Activated CD4-positive, alpha-beta memory T cell treated with anti-CD3 and anti-CD28 coated beads for 36 hours (primary cell): ENCODE measurements at regions not wholly inside any gene's neighbourhood (a gene's known extent, or its start where the extent isn't known, plus 50 kb on each side); places are given as distances from the start of the nearest gene placed in this dataset.
"Not testable (repeated sequence)": the region's sequence is repeated elsewhere in the genome, so short reads cannot be mapped to it uniquely, and the experiment has no call there.

Experiments used
- CTCF ChIA-PET: fragments of 350-600 bp; sonication (Branson Sonifier 250); formaldehyde crosslinking; loops from one replicate; lab custom pipeline; 2021; ENCODE audit warnings: antibody characterized with exemption, inconsistent platforms; lab: Charles Lee
- POLR2A ChIA-PET: fragments of 350-600 bp; sonication (Branson Sonifier 250); formaldehyde crosslinking; loops from one replicate; lab custom pipeline; 2021; ENCODE audit warnings: antibody characterized with exemption; lab: Charles Lee
- DNase-seq: peaks from one replicate; pipeline ENCODE4 v3.0.0-alpha.2; 2020
- H3K27ac Mint-ChIP-seq: one replicate; pipeline ENCODE4 v1.8.0; 2021; ENCODE audit warnings: mixed read lengths
- H3K27me3 Mint-ChIP-seq: one replicate; pipeline ENCODE4 v1.8.0; 2021; ENCODE audit warnings: mixed read lengths
- H3K36me3 Mint-ChIP-seq: one replicate; pipeline ENCODE4 v1.8.0; 2021; ENCODE audit warnings: mixed read lengths
- H3K4me1 Mint-ChIP-seq: one replicate; pipeline ENCODE4 v1.8.0; 2021; ENCODE audit warnings: low read depth, mixed read lengths
- H3K4me3 Mint-ChIP-seq: one replicate; pipeline ENCODE4 v1.8.0; 2021; ENCODE audit warnings: mild to moderate bottlenecking, mixed read lengths
- H3K9me3 Mint-ChIP-seq: one replicate; pipeline ENCODE4 v1.8.0; 2021; ENCODE audit warnings: mixed read lengths
- intact Hi-C: fragments of 100-400 bp; cut with micrococcal nuclease; formaldehyde crosslinking; loops from one replicate; pipeline ENCODE4 v1.15.1; 2023

GRCh38 chr22:19654338-19654987, 59.8 kb upstream of the SEPTIN5 start:
- H3K4me3 Mint-ChIP-seq: no peak overlapping the region
- H3K4me1 Mint-ChIP-seq: no peaks in the 10 kb centered on the region
- ChIA-PET CTCF (no interaction called here), POLR2A (no interaction called here)
- intact Hi-C loops: no loop called here
- H3K36me3 Mint-ChIP-seq: no peaks in the 10 kb centered on the region
- peaks cover 4% of the 10 kb centered on the region for H3K27me3 Mint-ChIP-seq
- no peak for DNase-seq
- H3K27ac Mint-ChIP-seq: no peak overlapping the region
- peaks cover under 1% of the 10 kb centered on the region for H3K9me3 Mint-ChIP-seq

- intact Hi-C loops: no loop called here
- Mint-ChIP-seq H3K4me3 (no peak overlapping the region), H3K9me3 (no peaks in the 10 kb centered on the region), H3K27ac (no peak overlapping the region), H3K36me3 (no peaks in the 10 kb centered on the region), H3K4me1 (no peaks in the 10 kb centered on the region), H3K27me3 (no peaks in the 10 kb centered on the region)
- CTCF ChIA-PET: no interaction called here
- POLR2A ChIA-PET: no interaction called here
- DNase-seq: no peak
Measured at GRCh38 chr22:19655399-19655798, 58.9 kb upstream of the SEPTIN5 start.

DNA sequence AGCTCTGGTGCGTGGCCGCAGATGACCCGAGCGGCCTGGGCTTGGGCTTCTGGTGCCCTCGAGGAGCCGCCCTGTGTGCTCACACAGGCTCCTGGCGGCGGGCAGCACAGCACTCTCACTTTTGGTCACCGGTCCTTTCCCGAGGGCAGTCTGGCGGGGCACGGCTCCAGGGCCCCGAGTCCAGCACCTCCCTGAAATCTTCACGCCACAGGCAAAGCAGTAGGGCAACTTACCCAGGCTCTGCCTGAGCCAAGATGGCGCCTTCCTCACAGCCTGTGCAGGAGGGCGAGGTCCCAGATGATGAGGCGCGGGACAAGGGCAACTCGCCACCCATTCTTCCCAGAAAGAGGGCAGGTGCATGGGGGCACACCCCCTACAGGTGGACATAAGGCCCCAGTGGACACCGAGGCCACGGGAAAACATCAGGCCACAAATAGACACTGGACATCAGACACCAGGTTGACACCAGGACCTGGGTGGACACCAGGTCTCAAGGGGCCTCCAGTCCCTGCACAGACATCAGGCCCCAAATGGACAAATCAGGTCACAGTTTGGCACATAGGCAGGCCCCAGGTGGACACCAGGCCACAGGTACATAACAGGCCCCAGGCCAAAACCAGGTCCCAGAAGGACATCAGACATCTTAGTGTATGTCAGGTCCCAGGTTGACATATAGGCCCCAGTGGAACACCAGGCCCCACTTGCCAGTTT, 57.6 kb upstream of the SEPTIN5 start:
- Mint-ChIP-seq H3K9me3 (no peaks in the 10 kb centered on the region), H3K27ac (no peak overlapping the region), H3K27me3 (no peaks in the 10 kb centered on the region), H3K36me3 (no peaks in the 10 kb centered on the region), H3K4me3 (no peak overlapping the region), H3K4me1 (no peaks in the 10 kb centered on the region)
- CTCF ChIA-PET: no interaction called here
- no peak for DNase-seq
- intact Hi-C loops: no loop called here
- POLR2A ChIA-PET: no interaction called here

DNA sequence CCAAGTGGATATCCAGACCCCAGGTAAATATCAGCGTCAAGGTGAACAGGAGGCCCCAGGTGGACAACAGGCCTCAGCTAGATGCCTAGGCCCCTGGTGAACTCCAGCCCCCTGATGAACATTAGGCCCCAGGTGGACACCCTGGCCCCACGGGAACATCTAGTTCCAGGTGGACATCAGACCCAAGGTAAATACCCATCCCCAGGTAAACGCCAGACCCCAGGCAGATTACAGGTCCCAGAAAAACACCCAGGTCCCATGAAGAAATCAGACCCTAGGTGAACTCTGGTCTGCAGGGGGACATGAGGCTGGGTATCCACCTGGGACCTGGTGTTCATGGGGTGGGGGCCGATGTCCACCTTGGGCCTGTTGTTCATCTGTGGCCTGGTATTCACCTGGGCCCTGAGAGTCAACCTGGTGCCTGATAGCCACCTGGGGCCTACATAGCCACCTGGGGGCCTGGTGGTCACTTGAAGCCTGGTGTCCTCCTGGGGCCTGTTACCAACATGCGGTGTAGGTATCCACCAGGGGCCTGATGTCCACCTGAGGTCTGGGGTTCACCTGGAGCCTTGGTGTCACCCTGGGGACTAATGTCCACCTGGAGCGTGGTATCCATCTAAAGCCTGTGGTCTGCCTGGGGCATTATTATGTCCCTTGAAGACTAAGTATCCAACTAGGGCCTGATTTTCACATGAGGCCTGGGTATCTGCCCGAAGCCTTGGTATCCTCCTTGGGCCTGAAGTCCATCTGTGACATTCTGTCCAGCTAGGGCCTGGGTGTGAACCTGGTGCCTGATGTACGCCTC, 56.8 kb upstream of the SEPTIN5 start:
- Mint-ChIP-seq H3K27ac (no peak overlapping the region), H3K27me3 (no peaks in the 10 kb centered on the region), H3K9me3 (no peaks in the 10 kb centered on the region), H3K36me3 (no peaks in the 10 kb centered on the region), H3K4me1 (no peaks in the 10 kb centered on the region), H3K4me3 (no peak overlapping the region)
- intact Hi-C loops: no loop called here
- POLR2A ChIA-PET: no interaction called here
- DNase-seq: no peak
- CTCF ChIA-PET: no interaction called here

- Mint-ChIP-seq H3K27ac (no peak overlapping the region), H3K4me3 (no peak overlapping the region), H3K4me1 (no peaks in the 10 kb centered on the region), H3K27me3 (no peaks in the 10 kb centered on the region), H3K9me3 (no peaks in the 10 kb centered on the region), H3K36me3 (no peaks in the 10 kb centered on the region)
- intact Hi-C loops: no loop called here
- CTCF ChIA-PET: no interaction called here
- no peak for DNase-seq
- POLR2A ChIA-PET: no interaction called here
Measured at GRCh38 chr22:19658057-19658966, 56.0 kb upstream of the SEPTIN5 start.

GRCh38 chr22:19658967-19659804, 55.1 kb upstream of the SEPTIN5 start:
- no peak for DNase-seq
- ChIA-PET CTCF (interaction anchor here (1.0 kb wide), 1 partner anchor 21 kb away, joined by 3 read pairs; no protein-coding TSS in a partner anchor), POLR2A (no interaction called here)
- Mint-ChIP-seq H3K27me3 (no peaks in the 10 kb centered on the region), H3K27ac (no peak overlapping the region), H3K4me1 (no peaks in the 10 kb centered on the region), H3K9me3 (no peaks in the 10 kb centered on the region), H3K36me3 (no peaks in the 10 kb centered on the region), H3K4me3 (no peak overlapping the region)
- intact Hi-C loops: no loop called here

- Mint-ChIP-seq H3K36me3 (no peaks in the 10 kb centered on the region), H3K9me3 (no peaks in the 10 kb centered on the region), H3K27me3 (peaks cover 2% of the 10 kb centered on the region), H3K4me1 (no peaks in the 10 kb centered on the region), H3K4me3 (no peak overlapping the region), H3K27ac (no peak overlapping the region)
- POLR2A ChIA-PET: no interaction called here
- intact Hi-C loops: no loop called here
- DNase-seq: no peak
- CTCF ChIA-PET: interaction anchor here (1.0 kb wide), 1 partner anchor 20 kb away, joined by 3 read pairs; no protein-coding TSS in a partner anchor
Measured at GRCh38 chr22:19659805-19660345, 54.4 kb upstream of the SEPTIN5 start.

GRCh38 chr22:19660583-19660982, 53.7 kb upstream of the SEPTIN5 start:
- DNase-seq, H3K27ac Mint-ChIP-seq, H3K4me3 Mint-ChIP-seq, intact Hi-C loops, POLR2A ChIA-PET, H3K4me1 Mint-ChIP-seq, H3K27me3 Mint-ChIP-seq, H3K9me3 Mint-ChIP-seq, H3K36me3 Mint-ChIP-seq: not testable (repeated sequence)
- CTCF ChIA-PET: interaction anchor here (1.0 kb wide), 1 partner anchor 20 kb away, joined by 3 read pairs; no protein-coding TSS in a partner anchor

- H3K36me3 Mint-ChIP-seq: no peaks in the 10 kb centered on the region
Measured at GRCh38 chr22:19661156-19661555, 53.1 kb upstream of the SEPTIN5 start.

DNA sequence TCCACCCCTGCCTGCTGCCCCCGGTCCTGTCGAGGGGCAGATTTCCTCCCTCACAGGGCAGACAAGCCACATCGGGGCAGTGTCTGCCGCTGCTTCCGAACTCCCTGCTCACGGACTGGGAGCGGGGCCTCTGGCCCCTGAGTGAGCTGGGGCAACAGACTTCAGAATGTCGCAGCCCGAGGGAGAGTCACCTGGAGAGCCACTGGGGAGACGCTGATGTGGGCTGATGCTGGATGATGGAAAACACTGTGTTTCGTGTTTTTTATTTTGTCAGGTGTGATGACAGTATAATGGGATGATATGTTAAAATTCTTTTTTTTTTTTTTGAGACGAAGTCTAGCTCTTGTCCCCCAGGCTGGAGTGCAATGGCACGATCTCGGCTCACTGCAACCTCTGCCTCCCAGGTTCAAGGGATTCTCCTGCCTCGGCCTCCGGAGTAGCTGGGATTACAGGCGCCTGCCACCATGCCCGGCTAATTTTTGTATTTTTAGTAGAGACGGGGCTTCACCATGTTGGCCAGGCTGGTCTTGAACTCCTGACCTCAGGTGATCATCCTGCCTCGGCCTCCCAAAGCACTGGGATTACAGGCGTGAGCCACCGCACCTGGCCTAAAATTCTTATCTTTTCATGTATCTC, 52.1 kb upstream of the SEPTIN5 start:
- H3K27ac Mint-ChIP-seq, H3K36me3 Mint-ChIP-seq, H3K27me3 Mint-ChIP-seq, H3K4me3 Mint-ChIP-seq, intact Hi-C loops, H3K4me1 Mint-ChIP-seq, H3K9me3 Mint-ChIP-seq, POLR2A ChIA-PET, DNase-seq, CTCF ChIA-PET: not testable (repeated sequence)

More at GRCh38 chr22:19661156-19661555, 53.1 kb upstream of the SEPTIN5 start:
- intact Hi-C loops: no loop called here
- Mint-ChIP-seq H3K4me3 (no peak overlapping the region), H3K27me3 (peaks cover 2% of the 10 kb centered on the region), H3K4me1 (no peaks in the 10 kb centered on the region), H3K27ac (no peak overlapping the region), H3K9me3 (no peaks in the 10 kb centered on the region)
- no peak for DNase-seq
- ChIA-PET POLR2A (no interaction called here), CTCF (no interaction called here)
